GM18907 (cell line): ENCODE measurements at regions not wholly inside any gene's neighbourhood (a gene's known extent, or its start where the extent isn't known, plus 50 kb on each side); places are given as distances from the start of the nearest gene placed in this dataset.

Experiments used
- ATAC-seq: cut with Tn5 transposase; IDR thresholded peaks from one replicate; pipeline ENCODE4 v1.9.1; 2021; ENCODE audit warnings: mild to moderate bottlenecking, moderate library complexity; ENCODE audit not compliant: unreplicated experiment

- no peak for ATAC-seq
Observed at GRCh38 chr18:75928706-75929105, 501.2 kb upstream of the SMIM21 start.

GRCh38 chr18:75927791-75928190 lies 500.3 kb upstream of the SMIM21 start:
- no peak for ATAC-seq

DNA sequence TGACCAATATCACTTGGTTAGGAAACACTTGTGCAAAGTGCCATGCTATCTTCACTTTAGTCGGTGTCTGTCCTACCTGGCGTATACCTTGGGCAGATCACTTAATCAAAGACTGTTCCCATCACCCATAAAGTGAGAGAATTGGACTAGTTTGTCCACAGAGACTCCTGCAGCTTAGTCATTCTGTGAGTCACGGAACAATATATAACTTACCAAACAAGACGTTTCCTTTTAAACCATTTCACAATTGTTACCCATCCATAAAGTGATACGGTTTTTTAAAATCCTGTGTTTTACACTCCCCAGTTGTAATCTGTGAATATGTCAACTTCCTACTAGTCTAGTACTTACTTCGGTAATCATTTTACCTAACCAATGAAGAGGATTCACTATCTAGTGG lies 499.3 kb upstream of the SMIM21 start:
- ATAC-seq: no peak

GRCh38 chr18:75923169-75923568 lies 495.7 kb upstream of the SMIM21 start:
- ATAC-seq: no peak

DNA sequence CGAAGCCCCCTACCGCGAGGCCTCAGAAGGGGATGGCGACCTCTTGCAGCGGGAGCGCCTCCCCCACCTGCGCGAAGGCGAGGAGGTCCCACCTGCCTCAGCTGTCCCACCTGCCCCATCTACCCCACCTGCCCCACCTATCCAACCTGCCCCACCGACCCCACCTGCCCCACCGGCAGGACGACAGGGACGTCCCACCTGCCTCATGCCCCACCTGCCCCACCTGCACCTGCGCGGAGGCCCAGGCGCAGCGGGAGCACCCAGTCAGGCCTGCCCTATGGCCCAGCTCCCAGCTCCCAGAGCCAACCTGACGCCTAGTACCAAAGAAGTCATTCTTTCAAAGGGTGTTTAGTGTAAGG lies 489.1 kb upstream of the SMIM21 start:
- no peak for ATAC-seq

GRCh38 chr18:75915941-75916623 lies 488.6 kb upstream of the SMIM21 start:
- no peak for ATAC-seq

DNA sequence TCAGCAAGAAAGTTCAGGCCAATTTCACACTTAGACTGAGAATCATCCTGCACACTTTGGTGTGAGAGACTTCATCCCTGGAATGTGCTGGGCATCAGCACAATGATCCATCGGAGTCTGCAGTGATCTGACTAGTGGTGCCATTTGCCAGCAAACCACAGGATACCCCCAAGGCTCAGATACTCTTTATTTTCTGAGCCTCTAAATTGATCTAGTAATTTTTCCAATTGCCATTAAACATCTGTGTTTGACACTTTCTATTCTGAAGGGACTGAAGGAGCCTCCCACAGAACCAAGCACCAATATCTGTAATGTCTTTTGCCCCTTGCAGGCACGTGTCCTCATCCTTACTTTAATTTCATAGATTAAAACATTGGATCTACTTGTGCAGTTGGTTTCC lies 485.3 kb upstream of the SMIM21 start:
- ATAC-seq: no peak

DNA sequence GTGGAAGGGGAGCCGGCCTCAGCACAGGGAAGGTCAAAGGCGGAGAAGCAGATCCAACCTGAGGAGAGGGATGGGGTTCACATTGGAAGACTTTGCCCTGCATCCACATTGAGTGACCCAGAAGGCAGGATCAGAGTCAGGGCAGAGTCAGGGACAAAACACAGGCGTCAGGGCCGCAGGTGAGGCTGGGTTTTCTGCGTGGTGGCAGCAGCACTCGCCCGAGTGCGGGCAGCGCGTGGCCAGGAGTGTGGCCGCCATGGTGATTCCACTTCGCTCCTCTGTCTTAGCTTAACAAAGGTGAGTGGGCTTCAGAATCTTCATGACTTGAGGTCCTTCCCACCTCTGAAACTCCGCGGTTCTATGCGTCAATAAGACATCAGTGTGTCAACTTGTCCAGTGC lies 476.9 kb upstream of the SMIM21 start:
- no peak for ATAC-seq

DNA sequence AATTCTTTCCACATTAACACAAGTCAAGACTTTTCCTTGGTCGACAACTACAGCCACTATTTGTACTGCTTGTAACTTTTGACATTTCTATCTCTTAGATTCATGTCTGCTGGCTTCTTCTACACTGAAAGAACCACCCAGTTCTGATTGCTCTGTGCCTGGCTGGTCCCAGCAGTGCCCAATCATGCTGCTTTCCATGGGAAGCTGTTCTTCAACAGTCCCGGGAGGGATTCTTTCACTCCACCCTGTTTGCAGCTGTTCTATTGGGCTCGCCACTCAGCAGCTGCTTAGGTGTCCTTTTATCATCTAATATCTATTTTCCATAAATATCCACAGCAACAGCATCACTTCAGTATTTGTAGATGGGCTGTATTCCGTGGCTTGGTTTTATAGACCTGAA lies 471.1 kb upstream of the SMIM21 start:
- no peak for ATAC-seq

DNA sequence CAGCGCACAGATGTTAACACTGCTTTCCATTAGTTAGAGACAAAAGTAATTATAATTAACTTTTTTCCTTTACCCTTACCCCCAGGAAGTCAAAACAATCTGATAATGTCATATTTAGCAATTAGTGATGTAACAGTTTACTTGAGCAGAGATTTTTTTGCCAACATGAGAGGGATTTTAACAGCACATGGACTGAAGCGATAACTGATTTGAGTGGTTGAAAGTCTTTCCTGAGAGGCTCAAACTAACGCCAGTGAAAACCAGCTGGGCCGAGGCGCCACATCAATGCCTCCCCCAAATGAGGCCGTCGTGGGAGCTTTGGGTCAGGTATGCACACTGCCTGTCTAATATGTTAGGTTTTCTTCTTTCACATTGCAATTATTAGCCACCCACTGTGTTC lies 469.9 kb upstream of the SMIM21 start:
- ATAC-seq: no peak

DNA sequence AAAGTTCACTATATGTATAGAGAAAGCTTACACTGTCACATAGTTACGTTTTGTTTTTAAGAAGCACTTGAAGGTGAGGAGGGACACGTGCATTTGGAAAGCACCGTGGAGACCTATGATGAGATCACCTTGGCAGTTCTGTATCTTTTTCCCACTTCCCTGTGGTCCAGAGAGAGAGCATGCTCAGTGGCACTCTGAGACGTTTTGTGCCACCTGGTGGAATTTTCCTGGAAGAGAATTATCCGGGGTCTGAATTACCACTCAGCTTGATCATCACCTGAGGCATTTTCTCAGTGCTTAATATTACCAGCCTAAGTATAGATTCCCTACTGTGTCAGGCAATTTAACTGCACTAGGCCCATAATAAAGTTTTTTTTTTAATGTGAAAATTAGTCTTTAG lies 469.4 kb upstream of the SMIM21 start:
- ATAC-seq: no peak

GRCh38 chr18:75895135-75895534 lies 467.6 kb upstream of the SMIM21 start:
- ATAC-seq: no peak

DNA sequence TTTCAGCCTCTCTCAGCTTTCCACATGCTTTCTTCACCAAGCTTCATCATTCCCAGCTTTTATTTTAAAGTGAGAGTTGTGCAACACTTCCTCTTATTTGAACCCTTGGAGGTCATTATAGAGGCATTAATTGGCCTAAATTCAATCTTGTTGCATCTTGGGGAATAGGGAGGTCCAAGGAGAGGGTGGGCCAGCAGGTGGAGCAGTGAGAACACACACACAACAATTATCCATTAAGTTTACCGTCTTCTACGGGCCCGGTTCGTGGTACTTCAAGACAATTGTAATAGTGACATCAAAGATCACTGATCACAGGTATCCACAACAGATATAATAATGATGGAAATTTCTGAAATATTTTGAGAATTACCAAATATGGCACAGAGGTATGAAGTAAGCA lies 457.2 kb upstream of the SMIM21 start:
- ATAC-seq: no peak

DNA sequence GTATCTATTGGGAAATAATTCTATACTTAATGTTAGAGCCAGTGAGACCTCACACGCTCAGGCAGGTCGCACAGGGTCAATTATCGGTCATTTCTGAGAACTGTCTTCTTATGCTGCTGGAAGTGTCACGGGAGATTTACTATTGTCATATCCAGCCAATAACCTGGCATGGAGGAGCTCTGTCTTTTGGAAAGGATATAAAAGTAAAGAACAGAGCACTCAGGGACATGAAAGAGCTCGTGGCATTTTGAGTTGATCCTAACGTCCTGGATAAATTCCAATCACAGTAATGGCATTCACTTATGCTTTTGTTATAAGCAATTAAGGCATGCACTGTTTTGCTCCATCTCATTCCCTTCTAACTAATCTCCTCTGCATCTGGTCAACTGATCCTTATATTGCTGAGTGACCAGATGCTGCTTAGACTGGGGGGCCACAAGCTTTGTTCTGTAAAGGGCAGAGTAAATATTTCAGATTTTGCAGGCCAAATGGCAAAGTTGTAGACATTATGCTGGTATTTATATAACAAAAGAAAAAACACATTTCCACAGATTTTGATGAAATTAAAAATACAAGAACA lies 453.5 kb upstream of the SMIM21 start:
- ATAC-seq: no peak

GRCh38 chr18:75880266-75880665 lies 452.8 kb upstream of the SMIM21 start:
- ATAC-seq: no peak

GRCh38 chr18:75879196-75879595 lies 451.7 kb upstream of the SMIM21 start:
- no peak for ATAC-seq

GRCh38 chr18:75875559-75875958 lies 448.1 kb upstream of the SMIM21 start:
- no peak for ATAC-seq

DNA sequence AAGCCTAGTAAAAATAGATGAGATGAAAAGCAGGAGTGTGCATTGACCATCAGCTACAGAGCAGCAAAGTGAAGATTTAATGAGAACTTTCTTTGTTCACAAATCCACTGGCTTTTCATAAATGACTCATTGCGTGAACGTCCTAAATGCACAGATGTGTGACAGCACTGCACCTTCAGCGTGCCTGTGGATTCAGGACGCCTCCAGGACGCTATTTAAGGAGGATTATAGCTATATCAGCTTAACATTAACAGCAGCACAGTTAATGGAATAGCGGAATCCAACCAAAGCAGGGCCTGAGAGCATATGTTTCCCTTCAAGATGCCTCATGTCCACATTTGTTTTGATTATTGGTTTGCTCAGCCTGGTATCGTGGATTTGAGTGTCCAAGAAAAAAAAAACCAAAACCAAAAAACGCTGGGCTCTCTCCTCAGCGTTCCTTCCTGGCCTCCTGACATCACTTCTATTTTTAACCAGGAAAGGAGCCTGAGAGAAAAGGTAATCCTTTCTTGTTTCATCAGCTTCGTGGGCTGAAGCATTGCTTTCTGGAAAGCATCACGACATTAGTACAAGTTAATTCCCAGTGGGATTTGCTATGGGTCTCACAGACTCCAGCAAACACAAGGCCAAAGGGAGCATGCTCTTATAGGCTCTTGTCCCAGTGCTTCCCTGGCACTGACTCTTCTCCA lies 447.0 kb upstream of the SMIM21 start:
- no peak for ATAC-seq

- ATAC-seq: no peak
Observed at GRCh38 chr18:75871596-75871995, 444.1 kb upstream of the SMIM21 start.

DNA sequence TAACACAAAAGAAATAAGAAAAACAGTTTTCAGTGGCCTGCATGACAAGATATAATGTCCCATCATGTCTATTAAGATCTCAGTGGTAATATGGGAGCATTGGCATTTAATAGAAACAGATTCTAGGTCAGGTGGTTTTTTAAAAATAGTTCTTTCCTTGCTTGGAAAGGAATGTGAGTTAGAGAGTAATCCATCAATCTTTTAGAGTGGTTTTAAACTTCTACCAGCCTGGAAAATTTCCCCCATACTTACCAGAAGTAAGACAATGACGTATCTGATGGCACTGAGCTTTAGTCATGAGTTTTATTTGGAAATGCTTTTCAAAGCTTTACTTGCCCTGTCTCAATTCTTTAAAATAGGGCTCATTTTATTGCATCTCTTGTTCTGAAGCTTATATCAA lies 441.7 kb upstream of the SMIM21 start:
- ATAC-seq: no peak

- ATAC-seq: no peak
Observed at GRCh38 chr18:75868031-75868430, 440.5 kb upstream of the SMIM21 start.

GRCh38 chr18:75865639-75866038 lies 438.1 kb upstream of the SMIM21 start:
- no peak for ATAC-seq

GRCh38 chr18:75864816-75865215 lies 437.3 kb upstream of the SMIM21 start:
- no peak for ATAC-seq
